HepG2 (cell line): ENCODE measurements at regions not wholly inside any gene's neighbourhood (a gene's known extent, or its start where the extent isn't known, plus 50 kb on each side); places are given as distances from the start of the nearest gene placed in this dataset.

Experiments
- ARID2 ChIP-seq: sonication (generic); formaldehyde crosslinking; IDR thresholded peaks from 2 replicates; pipeline ENCODE4 v1.8.1; 2022; ENCODE audit warnings: mild to moderate bottlenecking, missing genetic modification reagents, borderline replicate concordance
- BCL6 ChIP-seq: IDR thresholded peaks from 2 replicates; pipeline ENCODE4 v1.6.1; 2016; ENCODE audit warnings: missing genetic modification reagents, missing compliant biosample characterization
- CBX5 ChIP-seq: sonication (generic); formaldehyde crosslinking; IDR thresholded peaks from 2 replicates; pipeline ENCODE4 v1.4.0; 2020; ENCODE audit warnings: missing genetic modification reagents, borderline replicate concordance
- CEBPB ChIP-seq: IDR thresholded peaks from 2 replicates; pipeline ENCODE4 v1.6.1; 2011; ENCODE audit warnings: low read depth, low read length, improper control_type of control experiment, borderline replicate concordance
- CREB1 ChIP-seq, 2 experiments: fragments of 450-650 bp in 1 of 2; IDR thresholded peaks; 2 replicates each; pipeline ENCODE4 v1.6.1; 2016 to 2017; ENCODE audit warnings: control low read depth in 1 of 2, mild to moderate bottlenecking in 1 of 2, missing compliant biosample characterization in 1 of 2, missing genetic modification characterization in 1 of 2
- ELF3 ChIP-seq: IDR thresholded peaks from 2 replicates; pipeline ENCODE4 v1.6.1; 2016; ENCODE audit warnings: missing genetic modification reagents, missing compliant biosample characterization
- FOSL2 ChIP-seq: sonication (generic); formaldehyde crosslinking; IDR thresholded peaks from 2 replicates; pipeline ENCODE4 v1.4.0; 2020; ENCODE audit warnings: missing genetic modification reagents
- FOXA3 ChIP-seq: IDR thresholded peaks from 2 replicates; pipeline ENCODE4 v1.6.1; 2016; ENCODE audit warnings: missing genetic modification reagents, missing compliant biosample characterization
- KLF16 ChIP-seq, 2 experiments: sonication (generic) in 1 of 2; formaldehyde crosslinking in 1 of 2; IDR thresholded peaks; 2 replicates each; pipeline versions ENCODE4 v1.6.1 to v1.8.0; 2016 to 2023; ENCODE audit warnings: missing genetic modification reagents in 2 of 2, missing compliant biosample characterization in 1 of 2
- MED1 ChIP-seq: sonication (generic); formaldehyde crosslinking; IDR thresholded peaks from 2 replicates; pipeline ENCODE4 v1.4.0; 2020; ENCODE audit warnings: missing genetic modification reagents
- MNT ChIP-seq: fragments of 450-650 bp; IDR thresholded peaks from 2 replicates; pipeline ENCODE4 v1.6.1; 2016
- MTA1 ChIP-seq: sonication (generic); formaldehyde crosslinking; IDR thresholded peaks from 2 replicates; pipeline ENCODE4 v1.4.0; 2020; ENCODE audit warnings: missing genetic modification reagents, mild to moderate bottlenecking, borderline replicate concordance
- MYNN ChIP-seq: sonication (generic); formaldehyde crosslinking; IDR thresholded peaks from 2 replicates; pipeline ENCODE4 v1.4.0; 2020; ENCODE audit warnings: mild to moderate bottlenecking, low read depth, missing genetic modification reagents
- NR2F2 ChIP-seq: IDR thresholded peaks from 2 replicates; pipeline ENCODE4 v1.6.1; 2012; ENCODE audit warnings: low read depth, inconsistent platforms, borderline replicate concordance
- POGZ ChIP-seq: sonication (generic); formaldehyde crosslinking; IDR thresholded peaks from 2 replicates; pipeline ENCODE4 v1.4.0; 2020; ENCODE audit warnings: mild to moderate bottlenecking, missing genetic modification reagents
- RCOR2 ChIP-seq: IDR thresholded peaks from 2 replicates; pipeline ENCODE4 v1.6.1; 2016; ENCODE audit warnings: missing biosample characterization, missing genetic modification reagents
- RORA ChIP-seq: sonication (generic); formaldehyde crosslinking; IDR thresholded peaks from 2 replicates; pipeline ENCODE4 v1.5.0; 2020; ENCODE audit warnings: mild to moderate bottlenecking, missing genetic modification reagents, moderate library complexity
- SOX13 ChIP-seq, 3 experiments: fragments of 450-650 bp in 1 of 3; sonication (generic) in 1 of 3; formaldehyde crosslinking in 1 of 3; IDR thresholded peaks in 2 of 3; conservative IDR thresholded peaks in 1 of 3; 2 replicates each; pipeline versions ENCODE4 v1.5.0 to v1.6.1; 2016 to 2020; ENCODE audit warnings: antibody characterized with exemption in 1 of 3, mild to moderate bottlenecking in 1 of 3, missing compliant biosample characterization in 1 of 3, missing genetic modification reagents in 1 of 3, moderate library complexity in 1 of 3
- SRSF1 ChIP-seq: fragments of 200-400 bp; formaldehyde crosslinking; optimal IDR thresholded peaks from 2 replicates; pipeline ENCODE3; 2017; ENCODE audit warnings: mild to moderate bottlenecking, low read depth, low read length, moderate library complexity
- TBX3 ChIP-seq: fragments of 450-650 bp; IDR thresholded peaks from 2 replicates; pipeline ENCODE4 v1.6.1; 2017; ENCODE audit warnings: antibody characterized with exemption, mild to moderate bottlenecking, inconsistent platforms, borderline replicate concordance
- TCF12 ChIP-seq, 2 experiments: fragments of 450-650 bp in 1 of 2; sonication (generic) in 1 of 2; formaldehyde crosslinking in 1 of 2; IDR thresholded peaks; 2 replicates each; pipeline versions ENCODE4 v1.6.1 to v1.8.0; 2017 to 2022; ENCODE audit warnings: antibody characterized with exemption in 1 of 2, mild to moderate bottlenecking in 1 of 2, missing genetic modification reagents in 1 of 2, moderate library complexity in 1 of 2
- TEAD2 ChIP-seq: sonication (generic); formaldehyde crosslinking; IDR thresholded peaks from 2 replicates; pipeline ENCODE4 v1.9.0; 2021; ENCODE audit warnings: missing genetic modification reagents
- TOE1 ChIP-seq: sonication (generic); formaldehyde crosslinking; IDR thresholded peaks from 2 replicates; pipeline ENCODE4 v1.4.0; 2020; ENCODE audit warnings: mild to moderate bottlenecking, missing genetic modification reagents
- TP53 ChIP-seq: sonication (generic); formaldehyde crosslinking; conservative IDR thresholded peaks from 2 replicates; pipeline ENCODE4 v1.4.0; 2020; ENCODE audit warnings: missing genetic modification reagents
- ZBTB8A ChIP-seq: sonication (generic); formaldehyde crosslinking; IDR thresholded peaks from 2 replicates; pipeline ENCODE4 v1.4.0; 2020; ENCODE audit warnings: mild to moderate bottlenecking, low read depth, missing genetic modification reagents, borderline replicate concordance
- ZFP36L1 ChIP-seq: sonication (generic); formaldehyde crosslinking; IDR thresholded peaks from 2 replicates; pipeline ENCODE4 v1.8.0; 2022; ENCODE audit warnings: mild to moderate bottlenecking, missing genetic modification reagents, moderate library complexity
- ZFX ChIP-seq: sonication (generic); formaldehyde crosslinking; IDR thresholded peaks from 2 replicates; pipeline ENCODE4 v1.4.0; 2020; ENCODE audit warnings: mild to moderate bottlenecking, low read depth, missing genetic modification reagents, moderate library complexity
- ZNF230 ChIP-seq: sonication (generic); formaldehyde crosslinking; IDR thresholded peaks from 2 replicates; pipeline ENCODE4 v1.4.0; 2020; ENCODE audit warnings: mild to moderate bottlenecking, missing genetic modification reagents
- ZNF567 ChIP-seq: sonication (generic); formaldehyde crosslinking; IDR thresholded peaks from 2 replicates; pipeline ENCODE4 v1.8.1; 2023; ENCODE audit warnings: mild to moderate bottlenecking, missing genetic modification reagents, borderline replicate concordance
- ZNF614 ChIP-seq: IDR thresholded peaks from 2 replicates; pipeline ENCODE4 v1.6.1; 2018; ENCODE audit warnings: missing biosample characterization, missing genetic modification reagents, inconsistent platforms, borderline replicate concordance
- ZSCAN22 ChIP-seq: sonication (generic); formaldehyde crosslinking; IDR thresholded peaks from 2 replicates; pipeline ENCODE4 v1.4.0; 2020; ENCODE audit warnings: mild to moderate bottlenecking, missing genetic modification reagents

DNA sequence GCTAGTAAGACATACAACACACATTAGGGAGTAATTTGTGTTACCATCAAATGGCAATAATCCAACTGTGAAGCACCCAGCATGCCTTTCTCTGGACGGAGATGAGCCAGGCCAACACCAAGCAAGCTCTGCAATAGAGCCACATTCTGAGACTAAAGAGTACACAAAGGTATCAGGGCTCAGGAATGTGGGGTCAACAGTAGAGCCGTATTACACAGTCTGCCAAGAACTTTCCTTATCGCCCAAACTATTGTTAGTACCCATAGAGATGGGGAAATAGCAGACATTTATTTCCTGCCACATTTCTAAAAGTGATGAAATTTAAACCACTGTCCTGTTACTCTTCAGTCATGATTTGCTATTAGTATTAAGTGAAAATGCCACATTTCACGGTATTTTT, 113.7 kb downstream of the BMP4 start (continued):
- TF ChIP-seq SOX13 (IDR thresholded peaks at IDR 0.05) (no peak), SOX13 (CRISPR knock-in tag; conservative IDR thresholded peaks at IDR 0.05 in 1 of 2, IDR thresholded peaks at IDR 0.05 in 1 of 2) (peak in 1 of 2 experiments; percentile 87; a peak in 2 of 4 replicates), ZNF567 (CRISPR knock-in tag) (no peak), ZSCAN22 (CRISPR knock-in tag) (no peak), NR2F2 (peak; percentile 64; the same call in 1 of the 2 replicates), ZBTB8A (CRISPR knock-in tag) (no peak), KLF16 (CRISPR knock-in tag; IDR thresholded peaks at IDR 0.05) (no peak), BCL6 (CRISPR knock-in tag) (peak; percentile 69), FOXA3 (CRISPR knock-in tag) (peak; percentile 83), MNT (no peak), SRSF1 (no peak), MTA1 (CRISPR knock-in tag) (no peak), ZNF230 (CRISPR knock-in tag) (no peak), TCF12 (IDR thresholded peaks at IDR 0.05) (no peak), TCF12 (CRISPR knock-in tag; IDR thresholded peaks at IDR 0.05) (no peak), ZFX (CRISPR knock-in tag) (no peak), TOE1 (CRISPR knock-in tag) (no peak), TP53 (CRISPR knock-in tag) (no peak), MED1 (CRISPR knock-in tag) (peak; percentile 59), POGZ (CRISPR knock-in tag) (peak; percentile 53; the same call in 1 of the 2 replicates), TBX3 (no peak), TEAD2 (CRISPR knock-in tag) (no peak), CREB1 (IDR thresholded peaks at IDR 0.05) (no peak), CREB1 (CRISPR knock-in tag; IDR thresholded peaks at IDR 0.05) (peak; percentile 39; the same call in 1 of the 2 replicates), CBX5 (CRISPR knock-in tag) (0 out of 2 replicates have a peak, but pooled peaks have one; percentile 44), FOSL2 (peak; percentile 80), ZFP36L1 (CRISPR knock-in tag) (no peak), ELF3 (CRISPR knock-in tag) (peak; percentile 71; the same call in 1 of the 2 replicates), ZNF614 (peak; percentile 88; the same call in 1 of the 2 replicates), RORA (CRISPR knock-in tag) (no peak), MYNN (CRISPR knock-in tag) (no peak), CEBPB (peak; percentile 78), RCOR2 (CRISPR knock-in tag) (peak; percentile 57; the same call in 1 of the 2 replicates), ARID2 (CRISPR knock-in tag) (no peak)
